GM21619 (cell line): ENCODE measurements at regions not wholly inside any gene's neighbourhood (a gene's known extent, or its start where the extent isn't known, plus 50 kb on each side); places are given as distances from the start of the nearest gene placed in this dataset.
"Not testable (repeated sequence)": the region's sequence is repeated elsewhere in the genome, so short reads cannot be mapped to it uniquely, and the experiment has no call there.

Source experiments
- ATAC-seq: cut with Tn5 transposase; IDR thresholded peaks from one replicate; pipeline ENCODE4 v1.9.1; 2021; ENCODE audit not compliant: unreplicated experiment

DNA sequence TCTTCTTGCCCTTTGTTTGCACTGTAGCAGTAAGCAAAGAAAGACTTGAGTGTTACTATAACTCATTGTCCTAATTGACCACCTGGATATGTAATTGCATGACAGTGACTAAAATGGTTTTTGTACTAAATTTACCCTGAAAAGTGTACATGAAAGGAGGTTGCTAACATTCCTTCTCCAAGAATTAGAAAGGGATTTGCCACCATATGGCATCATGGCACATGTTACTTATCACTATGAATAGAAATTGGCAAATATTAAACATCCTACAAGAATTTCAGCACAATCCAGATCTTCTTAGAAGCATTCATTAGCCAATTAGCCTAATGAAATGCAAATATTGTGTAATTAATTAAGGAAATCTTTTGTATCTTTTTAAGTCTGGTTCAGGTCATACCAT, 834.2 kb downstream of the STPG2 start:
- ATAC-seq, result no peak

DNA sequence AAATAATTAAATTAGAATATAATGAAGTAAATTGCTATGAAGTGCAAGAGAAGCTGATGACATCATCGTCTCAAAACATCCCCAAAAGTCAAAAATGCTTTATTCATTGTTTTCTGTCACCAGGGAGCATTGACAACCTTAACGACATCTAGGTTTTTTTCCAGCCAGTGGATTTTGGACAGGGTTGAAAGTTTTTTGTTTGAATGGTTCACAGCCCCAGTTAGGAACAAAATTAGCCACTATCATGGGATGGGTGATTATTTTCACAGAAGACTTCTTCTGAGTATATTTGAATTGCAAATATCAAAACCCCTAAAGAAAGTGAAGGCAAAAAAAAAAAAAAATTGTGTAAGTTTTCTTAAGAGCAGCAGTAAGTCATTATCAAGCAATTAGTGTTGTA, 826.1 kb downstream of the STPG2 start:
- ATAC-seq, result no peak

GRCh38 chr4:97317671-97318070, 825.6 kb downstream of the STPG2 start:
- ATAC-seq, result no peak

DNA sequence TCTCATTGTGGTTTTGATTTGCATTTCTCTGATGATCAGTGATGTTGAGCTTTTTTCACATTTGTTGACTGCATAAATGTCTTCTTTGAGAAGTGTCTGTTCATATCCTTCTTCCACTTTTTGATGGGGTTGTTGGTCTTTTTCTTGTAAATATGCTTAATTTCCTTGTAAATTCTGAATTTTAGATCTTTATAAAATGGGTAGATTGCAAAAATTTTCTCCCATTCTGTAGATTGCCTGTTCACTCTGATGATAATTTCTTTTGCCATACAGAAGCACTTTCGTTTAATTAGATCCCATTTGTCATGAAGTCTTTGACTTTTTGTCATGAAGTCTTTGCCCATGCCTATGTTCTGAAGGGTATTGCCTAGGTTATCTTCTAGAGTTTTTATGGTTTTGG, 817.5 kb downstream of the STPG2 start:
- ATAC-seq, result not testable (repeated sequence)

DNA sequence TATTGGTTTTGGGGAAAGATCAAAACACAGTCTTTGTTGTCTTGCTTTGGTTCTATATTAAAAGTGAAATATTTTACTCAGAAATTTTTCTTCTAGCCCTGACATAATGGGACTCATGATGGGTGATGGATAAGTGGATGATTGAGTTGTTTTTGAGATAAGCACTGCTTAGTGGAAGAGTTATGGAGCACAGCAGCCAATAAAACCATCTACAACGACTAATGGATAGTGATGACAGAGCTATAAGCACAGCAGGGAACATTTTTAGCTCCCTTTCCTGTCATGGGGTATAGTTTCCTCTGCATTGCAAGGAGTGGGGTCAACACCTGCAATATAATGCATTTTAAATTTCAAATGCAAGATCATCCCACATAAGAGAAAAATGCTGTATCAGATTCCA, 812.4 kb downstream of the STPG2 start:
- no peak for ATAC-seq

- ATAC-seq, result no peak
These were observed 808.9 kb downstream of the STPG2 start for GRCh38 chr4:97334348-97334747.

- ATAC-seq, result no peak
These were observed 793.6 kb downstream of the STPG2 start for GRCh38 chr4:97349468-97350186.

GRCh38 chr4:97353876-97354275, 789.4 kb downstream of the STPG2 start:
- ATAC-seq, result no peak

GRCh38 chr4:97359826-97360225, 783.5 kb downstream of the STPG2 start:
- ATAC-seq, result no peak

GRCh38 chr4:97360733-97361132, 782.5 kb downstream of the STPG2 start:
- no peak for ATAC-seq

DNA sequence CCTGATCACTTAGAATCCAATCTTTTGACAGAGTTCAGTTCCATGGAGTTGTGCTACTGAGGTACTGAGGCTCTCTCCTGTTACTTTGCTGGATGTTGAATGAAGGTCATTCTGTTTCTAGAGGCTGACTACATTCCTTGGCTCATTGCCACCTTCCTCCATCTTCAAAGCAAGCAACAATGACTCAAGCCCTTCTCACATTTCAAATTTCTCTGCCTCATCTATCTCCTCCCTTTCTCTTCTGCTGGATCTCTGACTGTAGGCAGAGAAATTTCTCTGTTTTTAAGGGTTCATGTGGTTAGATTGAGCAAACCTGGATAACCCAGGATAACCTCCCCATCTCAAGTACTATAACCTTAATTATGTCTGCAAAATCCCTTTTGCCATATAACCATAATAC, 775.4 kb downstream of the STPG2 start:
- no peak for ATAC-seq

DNA sequence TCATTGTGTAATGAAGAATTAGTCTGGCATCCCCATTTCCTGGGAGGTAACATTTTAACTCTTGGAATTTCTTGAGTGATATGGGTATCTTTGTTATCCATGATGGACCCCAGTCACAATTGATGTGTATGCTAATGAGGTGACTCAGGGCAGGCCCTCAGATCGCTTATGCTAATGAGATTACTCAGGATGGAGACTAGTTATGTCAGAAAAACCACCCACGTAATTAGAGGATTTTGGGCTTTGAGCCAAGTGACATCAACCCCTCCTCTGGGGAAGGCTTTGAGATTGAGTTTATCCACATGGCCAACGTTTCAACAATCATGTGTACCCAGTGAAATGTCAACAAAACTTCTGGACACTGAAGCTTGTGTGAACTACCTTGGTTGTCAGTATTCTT, 772.7 kb downstream of the STPG2 start:
- ATAC-seq, result no peak

DNA sequence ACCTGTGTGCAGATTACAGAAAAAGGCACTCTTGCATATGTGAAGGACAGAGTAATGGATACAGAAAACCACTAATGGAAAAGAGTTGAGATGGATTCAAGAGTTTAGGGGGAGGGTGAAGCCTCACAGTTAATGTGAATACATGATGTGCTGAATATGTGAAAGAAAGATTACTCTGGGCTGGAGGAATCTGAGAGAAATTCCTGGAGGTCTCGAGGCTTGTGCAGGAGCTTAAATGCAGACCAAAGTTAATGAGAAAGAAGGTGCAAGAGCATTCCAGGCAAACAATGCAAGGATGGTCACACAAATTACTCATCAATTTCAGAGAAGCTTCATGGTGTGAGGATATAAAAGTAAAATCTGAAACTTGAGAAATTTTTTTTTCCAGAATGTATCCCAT, 768.8 kb downstream of the STPG2 start:
- no peak for ATAC-seq

DNA sequence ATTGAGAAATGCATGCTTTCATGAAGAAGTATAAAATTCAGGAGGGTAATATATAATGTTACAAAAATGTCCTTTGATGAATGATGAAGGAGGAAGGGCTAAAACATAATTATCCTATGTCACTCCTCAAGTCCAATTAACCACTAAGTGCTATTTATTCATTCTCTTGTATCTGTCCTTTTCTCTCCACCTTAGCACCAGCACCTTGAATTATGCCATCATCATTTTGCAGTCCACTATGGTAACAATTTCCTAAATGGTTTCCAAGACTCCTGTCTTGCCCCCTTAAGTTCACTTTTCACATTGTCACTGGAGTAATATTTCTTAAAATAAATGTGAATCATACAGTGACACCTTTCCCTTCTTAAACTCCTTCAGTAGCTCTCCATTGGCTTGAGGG, 756.3 kb downstream of the STPG2 start:
- no peak for ATAC-seq

GRCh38 chr4:97394653-97395052, 748.6 kb downstream of the STPG2 start:
- no peak for ATAC-seq

DNA sequence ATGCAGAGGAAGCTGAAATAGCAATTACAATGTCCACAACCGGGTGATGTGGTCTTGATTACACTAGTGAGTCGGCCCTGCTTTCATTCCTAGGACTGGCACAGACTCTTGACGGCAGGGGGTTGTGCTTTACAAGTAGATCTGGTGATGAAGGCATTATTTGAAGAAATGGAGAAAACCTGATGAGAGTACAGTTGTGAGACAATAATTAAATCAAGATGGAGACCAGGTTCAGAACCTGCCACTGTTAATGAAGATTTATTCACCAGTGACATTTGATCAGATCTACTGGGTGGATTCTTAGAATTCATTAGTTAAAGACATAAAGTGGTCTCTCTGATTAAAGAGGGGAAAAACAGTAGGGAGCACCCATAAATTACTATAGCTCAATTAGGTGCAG, 747.2 kb downstream of the STPG2 start:
- no peak for ATAC-seq

GRCh38 chr4:97396605-97397004, 746.7 kb downstream of the STPG2 start:
- no peak for ATAC-seq

DNA sequence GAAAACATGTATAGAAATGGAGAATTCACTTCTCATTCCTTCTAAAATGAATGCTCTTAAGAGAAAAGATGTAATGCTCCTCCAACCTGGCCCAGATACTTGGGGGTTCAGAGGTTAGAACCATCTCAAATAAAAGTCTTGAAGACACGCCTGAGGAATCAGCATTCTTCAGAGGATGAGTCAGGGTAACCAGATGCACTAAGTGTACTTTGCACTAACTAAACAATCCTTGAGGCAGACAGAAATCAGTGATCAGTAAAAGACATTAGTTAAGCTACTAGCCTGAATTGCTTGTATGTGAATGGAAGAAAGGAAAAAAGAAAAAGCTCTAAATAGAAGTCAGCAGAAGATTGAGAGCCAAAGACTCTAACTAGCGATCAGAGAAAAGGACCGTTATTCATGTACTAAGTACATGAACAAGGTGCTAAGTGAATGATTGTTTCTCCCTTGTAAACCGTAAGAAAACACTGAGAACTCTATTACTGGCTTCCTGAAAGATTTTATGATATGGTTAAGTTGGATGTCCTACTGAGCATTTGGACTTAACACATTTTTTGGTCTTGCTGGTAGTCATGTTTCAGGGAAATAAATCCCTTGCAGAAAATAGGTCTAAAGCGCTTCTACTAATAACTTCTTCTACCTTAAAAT, 738.3 kb downstream of the STPG2 start:
- no peak for ATAC-seq

DNA sequence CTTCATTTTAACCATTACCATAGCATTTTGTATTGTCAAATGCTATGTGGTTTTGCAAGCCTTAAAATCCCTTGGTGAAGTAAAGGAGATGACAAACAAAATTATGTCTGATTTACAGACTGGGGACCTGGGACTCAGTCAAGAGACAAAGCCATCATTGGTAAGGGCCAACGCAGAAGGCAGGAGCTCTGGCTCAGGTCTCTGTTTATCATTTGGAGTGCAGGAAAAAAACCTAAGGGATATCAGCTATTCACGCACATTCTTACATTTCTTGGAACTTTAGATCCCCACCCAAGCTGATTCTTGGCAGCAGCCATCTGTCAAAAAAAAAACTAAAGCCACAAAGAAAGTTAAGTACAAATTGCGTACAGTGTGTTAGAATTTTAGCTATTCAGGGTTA, 731.9 kb downstream of the STPG2 start:
- no peak for ATAC-seq

- ATAC-seq, result no peak
These were observed 730.9 kb downstream of the STPG2 start for GRCh38 chr4:97412331-97412730.

- ATAC-seq, result no peak
These were observed 729.1 kb downstream of the STPG2 start for GRCh38 chr4:97414161-97414560.

DNA sequence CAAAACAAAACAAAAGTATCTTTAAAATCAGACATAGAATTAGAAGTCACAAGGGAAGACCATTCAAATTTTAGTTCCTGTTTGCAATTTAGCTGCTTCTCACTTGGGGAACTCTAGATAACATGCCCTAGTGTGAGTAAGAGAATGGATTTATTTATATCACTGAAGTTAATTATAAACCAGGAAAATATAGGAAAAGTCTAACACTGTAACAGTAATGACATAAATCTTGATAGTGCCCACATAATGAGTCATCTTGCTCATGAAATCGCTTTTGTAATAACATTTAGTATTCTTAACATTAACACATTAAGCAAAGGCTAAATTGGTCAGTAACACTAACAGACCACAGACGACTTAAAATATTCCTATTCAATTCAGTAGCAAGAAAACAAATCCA, 710.7 kb downstream of the STPG2 start:
- no peak for ATAC-seq
